CD14-positive monocyte (primary cell): ENCODE measurements at regions not wholly inside any gene's neighbourhood (a gene's known extent, or its start where the extent isn't known, plus 50 kb on each side); places are given as distances from the start of the nearest gene placed in this dataset.

Experiments
- DNase-seq, 3 donors: peaks; one replicate each; pipeline ENCODE4 v3.0.0-alpha.2; 2011 to 2022
- H2AFZ ChIP-seq: 2 replicates; pipeline ENCODE4 v1.6.0; 2012; ENCODE audit warnings: mild to moderate bottlenecking, low read depth, low read length, inconsistent platforms; ENCODE audit not compliant: insufficient read depth, poor library complexity, severe bottlenecking
- H3K27ac ChIP-seq, 2 donors: 1 replicate in 1 of 2; 2 replicates in 1 of 2; pipeline ENCODE4 v1.5.1; 2012 to 2013; ENCODE audit warnings: low read length in 2 of 2, control low read depth in 1 of 2, inconsistent platforms in 1 of 2, low read depth in 1 of 2, mild to moderate bottlenecking in 1 of 2
- H3K27me3 ChIP-seq, 2 donors: one replicate each; pipeline versions ENCODE4 v1.6.0 to v1.6.1; 2011 to 2013; ENCODE audit warnings: low read length in 2 of 2; ENCODE audit not compliant: control insufficient read depth in 2 of 2, insufficient read depth in 2 of 2
- H3K36me3 ChIP-seq, 2 donors: replicated peaks in 1 of 2; 1 replicate in 1 of 2; 2 replicates in 1 of 2; pipeline versions ENCODE4 v1.5.1 to v1.6.1; 2012 to 2013; ENCODE audit warnings: low read length in 2 of 2, control low read depth in 1 of 2, inconsistent platforms in 1 of 2, mild to moderate bottlenecking in 1 of 2; ENCODE audit not compliant: insufficient read depth in 2 of 2, control insufficient read depth in 1 of 2
- H3K4me1 ChIP-seq, 2 donors: 1 replicate in 1 of 2; 2 replicates in 1 of 2; pipeline versions ENCODE4 v1.5.1 to v1.6.1; 2012 to 2013; ENCODE audit warnings: low read length in 2 of 2, control low read depth in 1 of 2, inconsistent platforms in 1 of 2, mild to moderate bottlenecking in 1 of 2, moderate library complexity in 1 of 2; ENCODE audit not compliant: insufficient read depth in 2 of 2, control insufficient read depth in 1 of 2
- H3K4me2 ChIP-seq: replicated peaks from 2 replicates; pipeline ENCODE3; 2012; ENCODE audit warnings: low read length, moderate library complexity, mild to moderate bottlenecking; ENCODE audit not compliant: poor library complexity, severe bottlenecking; ENCODE audit errors: extremely low read depth
- H3K4me3 ChIP-seq, 3 experiments: fragments of 200-600 bp in 1 of 3; sonication (generic) in 1 of 3; replicated peaks in 1 of 3; 1 replicate in 2 of 3; 2 replicates in 1 of 3; pipeline ENCODE4 v1.5.1; 2011 to 2013; ENCODE audit warnings: low read length in 3 of 3, mild to moderate bottlenecking in 3 of 3, control low read depth in 2 of 3, low read depth in 2 of 3, inconsistent platforms in 1 of 3, moderate library complexity in 1 of 3
- H3K79me2 ChIP-seq: 2 replicates; pipeline ENCODE4 v1.6.0; 2012; ENCODE audit warnings: mild to moderate bottlenecking, control low read depth, inconsistent platforms, low read length, moderate library complexity; ENCODE audit not compliant: insufficient read depth
- H3K9ac ChIP-seq: 2 replicates; pipeline ENCODE4 v1.6.0; 2017; ENCODE audit warnings: low read length, mild to moderate bottlenecking; ENCODE audit not compliant: insufficient read depth, poor library complexity, severe bottlenecking
- H3K9me3 ChIP-seq, 2 donors: replicated peaks in 1 of 2; 1 replicate in 1 of 2; 2 replicates in 1 of 2; pipeline versions ENCODE4 v1.5.1 to v1.6.1; 2012 to 2013; ENCODE audit warnings: low read length in 2 of 2, control low read depth in 1 of 2; ENCODE audit not compliant: control insufficient read depth in 1 of 2, insufficient read depth in 1 of 2
- H4K20me1 ChIP-seq: 2 replicates; pipeline ENCODE4 v1.6.0; 2012; ENCODE audit warnings: mild to moderate bottlenecking, low read length, control low read depth, moderate library complexity; ENCODE audit not compliant: insufficient read depth
- H3K27ac Mint-ChIP-seq, 7 donors: one replicate each; pipeline ENCODE4 v1.8.0; 2020; ENCODE audit warnings: mild to moderate bottlenecking in 7 of 7, mixed read lengths in 7 of 7, moderate library complexity in 6 of 7, inconsistent platforms in 2 of 7
- H3K27me3 Mint-ChIP-seq, 3 donors: one replicate each; pipeline ENCODE4 v1.8.0; 2021 to 2022; ENCODE audit warnings: low read depth in 3 of 3, mild to moderate bottlenecking in 3 of 3, mixed read lengths in 3 of 3, moderate library complexity in 3 of 3, inconsistent platforms in 1 of 3
- H3K36me3 Mint-ChIP-seq, 2 donors: one replicate each; pipeline ENCODE4 v1.8.0; 2020; ENCODE audit warnings: mixed read lengths in 2 of 2, inconsistent platforms in 1 of 2, mild to moderate bottlenecking in 1 of 2
- H3K4me1 Mint-ChIP-seq: one replicate; pipeline ENCODE4 v1.8.0; 2020; ENCODE audit warnings: mild to moderate bottlenecking, mixed read lengths
- H3K4me3 Mint-ChIP-seq, 2 donors: one replicate each; pipeline ENCODE4 v1.8.0; 2020; ENCODE audit warnings: mild to moderate bottlenecking in 2 of 2, mixed read lengths in 2 of 2, moderate library complexity in 1 of 2
- H3K9me3 Mint-ChIP-seq, 7 donors: one replicate each; pipeline ENCODE4 v1.8.0; 2020 to 2022; ENCODE audit warnings: mixed read lengths in 7 of 7, mild to moderate bottlenecking in 6 of 7, moderate library complexity in 6 of 7, inconsistent platforms in 2 of 7
- WGBS: methylation state at CpG from one replicate; pipeline ENCODE4 v1.1.5; 2013; ENCODE audit warnings: missing lambda C conversion rate; ENCODE audit not compliant: insufficient coverage; 5-methylcytosine and 5-hydroxymethylcytosine counted together
- intact Hi-C, 2 donors: fragments of 100-400 bp; cut with micrococcal nuclease; formaldehyde crosslinking; loops; one replicate each; pipeline versions ENCODE4 v1.15.0 to v1.15.1; 2023
- TF ChIP-seq, protein P1 (sequence below): fragments of 200-600 bp; IDR thresholded peaks from one replicate; pipeline ENCODE4 v1.8.0; 2022; ENCODE audit warnings: antibody characterized with exemption, mild to moderate bottlenecking

DNA sequence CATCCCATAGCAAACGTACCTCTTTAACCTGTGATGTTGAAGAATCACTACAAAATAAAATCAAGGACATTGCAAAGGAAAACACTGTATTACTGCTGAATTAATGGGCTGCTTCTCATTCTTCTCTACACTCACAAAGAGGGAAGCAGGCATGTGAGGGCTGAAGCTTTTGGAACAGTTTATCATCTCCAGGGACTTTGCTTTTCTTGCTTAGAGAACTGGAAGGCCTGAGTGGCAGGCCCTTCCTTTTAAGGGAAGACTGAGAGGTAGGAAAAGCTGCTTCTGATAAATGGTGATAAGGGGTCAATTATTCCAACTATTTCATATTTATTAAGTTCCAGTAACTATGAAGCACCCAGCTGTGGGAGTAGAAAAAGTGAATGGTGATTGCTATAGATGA is 649.6 kb downstream of the NTRK3 start:
- Mint-ChIP-seq H3K9me3 (no peaks in the 10 kb centered on the region), H3K4me1 (no peaks in the 10 kb centered on the region), H3K36me3 (no peaks in the 10 kb centered on the region), H3K4me3 (no peak overlapping the region), H3K27me3 (no peaks in the 10 kb centered on the region), H3K27ac (no peak overlapping the region)
- no peak overlapping the region for H3K4me2 ChIP-seq
- no peak overlapping the region for H3K27ac ChIP-seq
- H3K4me1 ChIP-seq = no peaks in the 10 kb centered on the region
- DNase-seq = no peak
- no peak overlapping the region for H3K9ac ChIP-seq
- no peaks in the 10 kb centered on the region for H3K36me3 ChIP-seq
- no peaks in the 10 kb centered on the region for H3K9me3 ChIP-seq
- no peak overlapping the region for H2AFZ ChIP-seq
- no peak overlapping the region for H3K4me3 ChIP-seq
- no peaks in the 10 kb centered on the region for H4K20me1 ChIP-seq
- no peaks in the 10 kb centered on the region for H3K27me3 ChIP-seq
- WGBS = no CpG with 5 or more reads among the region's 1 CpG
- no peaks in the 10 kb centered on the region for H3K79me2 ChIP-seq
- TF ChIP-seq, protein P1, sequence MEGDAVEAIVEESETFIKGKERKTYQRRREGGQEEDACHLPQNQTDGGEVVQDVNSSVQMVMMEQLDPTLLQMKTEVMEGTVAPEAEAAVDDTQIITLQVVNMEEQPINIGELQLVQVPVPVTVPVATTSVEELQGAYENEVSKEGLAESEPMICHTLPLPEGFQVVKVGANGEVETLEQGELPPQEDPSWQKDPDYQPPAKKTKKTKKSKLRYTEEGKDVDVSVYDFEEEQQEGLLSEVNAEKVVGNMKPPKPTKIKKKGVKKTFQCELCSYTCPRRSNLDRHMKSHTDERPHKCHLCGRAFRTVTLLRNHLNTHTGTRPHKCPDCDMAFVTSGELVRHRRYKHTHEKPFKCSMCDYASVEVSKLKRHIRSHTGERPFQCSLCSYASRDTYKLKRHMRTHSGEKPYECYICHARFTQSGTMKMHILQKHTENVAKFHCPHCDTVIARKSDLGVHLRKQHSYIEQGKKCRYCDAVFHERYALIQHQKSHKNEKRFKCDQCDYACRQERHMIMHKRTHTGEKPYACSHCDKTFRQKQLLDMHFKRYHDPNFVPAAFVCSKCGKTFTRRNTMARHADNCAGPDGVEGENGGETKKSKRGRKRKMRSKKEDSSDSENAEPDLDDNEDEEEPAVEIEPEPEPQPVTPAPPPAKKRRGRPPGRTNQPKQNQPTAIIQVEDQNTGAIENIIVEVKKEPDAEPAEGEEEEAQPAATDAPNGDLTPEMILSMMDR = no peak
- intact Hi-C loops = no loop called here

DNA sequence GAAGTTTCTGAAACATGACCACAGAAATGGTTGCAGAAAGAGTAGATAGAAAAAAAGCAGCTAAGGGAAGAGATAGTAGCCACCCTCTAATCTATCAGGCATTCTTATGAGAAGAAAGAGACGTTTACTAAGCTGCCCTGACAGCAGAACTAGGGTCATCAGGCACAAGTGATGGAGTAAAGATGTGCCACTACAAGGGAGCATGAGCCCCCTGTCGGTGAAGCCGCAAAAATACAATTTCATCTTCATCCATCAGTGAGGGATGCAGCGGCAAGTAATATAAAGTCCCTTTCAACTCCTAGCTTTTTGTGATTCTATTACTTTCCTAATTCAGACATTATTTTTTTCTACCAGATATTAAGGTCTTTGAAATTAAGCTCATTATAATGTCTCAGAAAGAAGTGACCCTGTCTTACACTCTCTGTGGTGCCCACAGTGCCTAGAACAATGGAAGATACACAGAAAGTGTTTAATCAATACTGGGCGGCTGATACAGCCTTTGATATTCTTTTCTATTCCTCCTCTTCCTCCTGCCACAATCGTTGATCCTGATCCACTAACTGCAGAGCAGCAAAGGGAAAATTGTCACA is 651.6 kb downstream of the NTRK3 start:
- no peak overlapping the region for H3K9ac ChIP-seq
- TF ChIP-seq, protein P1 = peak; percentile 41
- no peaks in the 10 kb centered on the region for H3K9me3 ChIP-seq
- H3K27me3 Mint-ChIP-seq = no peaks in the 10 kb centered on the region
- no peaks in the 10 kb centered on the region for H3K4me1 ChIP-seq
- 43% methylated on average over 1 of the region's 6 CpGs for WGBS
- no peaks in the 10 kb centered on the region for H3K9me3 Mint-ChIP-seq
- no peak overlapping the region for H3K4me3 ChIP-seq
- DNase-seq = no peak
- H3K27ac Mint-ChIP-seq = no peak overlapping the region
- no peaks in the 10 kb centered on the region for H4K20me1 ChIP-seq
- no peaks in the 10 kb centered on the region for H3K36me3 ChIP-seq
- H2AFZ ChIP-seq = no peak overlapping the region
- no peaks in the 10 kb centered on the region for H3K4me1 Mint-ChIP-seq
- no peaks in the 10 kb centered on the region for H3K27me3 ChIP-seq
- H3K36me3 Mint-ChIP-seq = no peaks in the 10 kb centered on the region
- H3K4me3 Mint-ChIP-seq = no peak overlapping the region
- H3K27ac ChIP-seq = no peak overlapping the region
- intact Hi-C loops = no loop called here
- no peaks in the 10 kb centered on the region for H3K79me2 ChIP-seq
- no peak overlapping the region for H3K4me2 ChIP-seq
